Stimulated activated CD8-positive, alpha-beta memory T cell treated with anti-CD3 and anti-CD28 coated beads, Interleukin-4, amount 100 ng/mL, for 48 hours (primary cell): ENCODE measurements at regions not wholly inside any gene's neighbourhood (a gene's known extent, or its start where the extent isn't known, plus 50 kb on each side); places are given as distances from the start of the nearest gene placed in this dataset.
"Not testable (repeated sequence)": the region's sequence is repeated elsewhere in the genome, so short reads cannot be mapped to it uniquely, and the experiment has no call there.

ENCODE experiments used
- DNase-seq: peaks from one replicate; pipeline ENCODE4 v3.0.0-alpha.2; 2020

- peak; percentile 23 for DNase-seq
These were observed 82.9 kb downstream of the LAS1L start for GRCh38 chrX:65451663-65452062.

- DNase-seq = no peak
These were observed 114.4 kb downstream of the LAS1L start for GRCh38 chrX:65420154-65420553.

GRCh38 chrX:65407662-65408061 is 126.9 kb downstream of the LAS1L start:
- not testable (repeated sequence) for DNase-seq

GRCh38 chrX:65407157-65407626 is 127.4 kb downstream of the LAS1L start:
- DNase-seq = peak; percentile 28

- DNase-seq = peak; percentile 45
These were observed 128.1 kb downstream of the LAS1L start for GRCh38 chrX:65406532-65406931.

- no peak for DNase-seq
These were observed 142.3 kb downstream of the LAS1L start for GRCh38 chrX:65392284-65392683.

- DNase-seq = not testable (repeated sequence)
These were observed 145.5 kb downstream of the LAS1L start for GRCh38 chrX:65389120-65389519.
